HCT116 (cell line): ENCODE measurements at regions not wholly inside any gene's neighbourhood (a gene's known extent, or its start where the extent isn't known, plus 50 kb on each side); places are given as distances from the start of the nearest gene placed in this dataset.

Source experiments
- EZH2 ChIP-seq: fragments of 200-600 bp; sonication (generic); IDR thresholded peaks from 2 replicates; pipeline ENCODE4 v1.6.1; 2017; ENCODE audit warnings: antibody characterized with exemption, mixed run types
- EZH2phosphoT487 ChIP-seq: fragments of 200-600 bp; IDR thresholded peaks from 2 replicates; pipeline ENCODE4 v1.6.1; 2018; ENCODE audit warnings: antibody characterized with exemption, borderline replicate concordance
- JUND ChIP-seq: IDR thresholded peaks from 2 replicates; pipeline ENCODE4 v1.6.1; 2012
- POLR2A ChIP-seq: IDR thresholded peaks from 2 replicates; pipeline ENCODE4 v1.7.0; 2011; ENCODE audit warnings: borderline replicate concordance; ENCODE audit not compliant: insufficient read depth, insufficient read length; ENCODE audit errors: extremely low read depth
- POLR2AphosphoS5 ChIP-seq: IDR thresholded peaks from 2 replicates; pipeline ENCODE4 v1.6.1; 2011; ENCODE audit warnings: mild to moderate bottlenecking, low read depth, low read length, moderate library complexity
- SRF ChIP-seq: IDR thresholded peaks from 2 replicates; pipeline ENCODE4 v1.6.1; 2012; ENCODE audit warnings: low read depth
- TF ChIP-seq, protein P1 (sequence below), 3 experiments: fragments of 200-600 bp in 1 of 3; sonication (generic) in 1 of 3; IDR thresholded peaks in 2 of 3; conservative IDR thresholded peaks in 1 of 3; 2 replicates each; pipeline ENCODE4 v1.5.1; 2012 to 2017; ENCODE audit warnings: low read depth in 2 of 3, low read length in 2 of 3, antibody characterized with exemption in 1 of 3, borderline replicate concordance in 1 of 3, control low read depth in 1 of 3, mild to moderate bottlenecking in 1 of 3, mixed read lengths in 1 of 3, mixed run types in 1 of 3, moderate library complexity in 1 of 3; ENCODE audit not compliant: insufficient read depth in 1 of 3
- TF ChIP-seq, protein P2 (sequence below): IDR thresholded peaks from 2 replicates; pipeline ENCODE4 v1.6.1; 2011; ENCODE audit warnings: mild to moderate bottlenecking, low read length, moderate library complexity; ENCODE audit not compliant: insufficient replicate concordance; ENCODE audit errors: extremely low read depth

DNA sequence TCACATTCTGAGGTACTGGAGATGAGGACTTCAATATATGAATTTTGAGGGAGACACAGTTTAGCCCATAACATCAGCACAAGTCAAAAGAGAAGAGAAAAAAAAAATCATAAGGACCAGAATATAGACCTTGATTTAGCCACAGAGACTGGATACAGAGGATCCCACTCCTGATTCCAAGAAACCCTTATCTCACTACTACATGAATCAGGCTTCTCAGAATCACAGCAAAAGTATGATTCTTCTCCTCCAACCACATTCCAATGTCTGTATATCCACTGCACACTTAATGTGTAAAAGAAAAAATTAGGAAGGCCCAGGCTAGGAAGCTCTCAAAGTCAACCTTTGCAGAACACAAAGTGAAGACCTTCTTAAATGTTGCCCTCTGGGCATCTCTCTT, 610.9 kb downstream of the DTWD2 start:
- TF ChIP-seq, protein P1, sequence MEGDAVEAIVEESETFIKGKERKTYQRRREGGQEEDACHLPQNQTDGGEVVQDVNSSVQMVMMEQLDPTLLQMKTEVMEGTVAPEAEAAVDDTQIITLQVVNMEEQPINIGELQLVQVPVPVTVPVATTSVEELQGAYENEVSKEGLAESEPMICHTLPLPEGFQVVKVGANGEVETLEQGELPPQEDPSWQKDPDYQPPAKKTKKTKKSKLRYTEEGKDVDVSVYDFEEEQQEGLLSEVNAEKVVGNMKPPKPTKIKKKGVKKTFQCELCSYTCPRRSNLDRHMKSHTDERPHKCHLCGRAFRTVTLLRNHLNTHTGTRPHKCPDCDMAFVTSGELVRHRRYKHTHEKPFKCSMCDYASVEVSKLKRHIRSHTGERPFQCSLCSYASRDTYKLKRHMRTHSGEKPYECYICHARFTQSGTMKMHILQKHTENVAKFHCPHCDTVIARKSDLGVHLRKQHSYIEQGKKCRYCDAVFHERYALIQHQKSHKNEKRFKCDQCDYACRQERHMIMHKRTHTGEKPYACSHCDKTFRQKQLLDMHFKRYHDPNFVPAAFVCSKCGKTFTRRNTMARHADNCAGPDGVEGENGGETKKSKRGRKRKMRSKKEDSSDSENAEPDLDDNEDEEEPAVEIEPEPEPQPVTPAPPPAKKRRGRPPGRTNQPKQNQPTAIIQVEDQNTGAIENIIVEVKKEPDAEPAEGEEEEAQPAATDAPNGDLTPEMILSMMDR (IDR thresholded peaks at IDR 0.05 in 2 of 3, conservative IDR thresholded peaks at IDR 0.05 in 1 of 3; ENCODE audit: borderline replicate concordance in 1 of 3, insufficient read depth in 1 of 3, low read depth in 2 of 3, low read length in 2 of 3): no peak
- TF ChIP-seq EZH2 (no peak), POLR2AphosphoS5 (no peak), EZH2phosphoT487 (no peak), SRF (no peak), JUND (no peak), POLR2A (no peak)
- TF ChIP-seq, protein P2, sequence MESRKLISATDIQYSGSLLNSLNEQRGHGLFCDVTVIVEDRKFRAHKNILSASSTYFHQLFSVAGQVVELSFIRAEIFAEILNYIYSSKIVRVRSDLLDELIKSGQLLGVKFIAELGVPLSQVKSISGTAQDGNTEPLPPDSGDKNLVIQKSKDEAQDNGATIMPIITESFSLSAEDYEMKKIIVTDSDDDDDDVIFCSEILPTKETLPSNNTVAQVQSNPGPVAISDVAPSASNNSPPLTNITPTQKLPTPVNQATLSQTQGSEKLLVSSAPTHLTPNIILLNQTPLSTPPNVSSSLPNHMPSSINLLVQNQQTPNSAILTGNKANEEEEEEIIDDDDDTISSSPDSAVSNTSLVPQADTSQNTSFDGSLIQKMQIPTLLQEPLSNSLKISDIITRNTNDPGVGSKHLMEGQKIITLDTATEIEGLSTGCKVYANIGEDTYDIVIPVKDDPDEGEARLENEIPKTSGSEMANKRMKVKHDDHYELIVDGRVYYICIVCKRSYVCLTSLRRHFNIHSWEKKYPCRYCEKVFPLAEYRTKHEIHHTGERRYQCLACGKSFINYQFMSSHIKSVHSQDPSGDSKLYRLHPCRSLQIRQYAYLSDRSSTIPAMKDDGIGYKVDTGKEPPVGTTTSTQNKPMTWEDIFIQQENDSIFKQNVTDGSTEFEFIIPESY: no peak
